ENCODE measurements at regions not wholly inside any gene's neighbourhood (a gene's known extent, or its start where the extent isn't known, plus 50 kb on each side); places are given as distances from the start of the nearest gene placed in this dataset.

GRCh38 chr21:43355925-43356289 is 71.0 kb downstream of the SIK1 start:
- 70% methylated on average over 6 of the region's 7 CpGs for WGBS (ENCODE audit: insufficient coverage)
- no peaks in the 10 kb centered on the region for H3K27me3 ChIP-seq (ENCODE audit: control insufficient read depth, insufficient read depth, low read length)
- H3K4me1 ChIP-seq (ENCODE audit: control insufficient read depth, insufficient read depth, low read length) = peaks cover 70% of the 10 kb centered on the region
- H3K4me3 ChIP-seq (ENCODE audit: low read length) = no peak overlapping the region
- DNase-seq = no peak
- H3K27ac ChIP-seq (ENCODE audit: low read length) = no peak overlapping the region
- no peaks in the 10 kb centered on the region for H3K36me3 ChIP-seq (ENCODE audit: control insufficient read depth, insufficient read depth, low read length)
- H3K9me3 ChIP-seq (replicated peaks; ENCODE audit: control insufficient read depth, low read depth, low read length) = no peaks in the 10 kb centered on the region

GRCh38 chr21:43355266-43355924 is 71.5 kb downstream of the SIK1 start:
- no peak overlapping the region for H3K4me3 ChIP-seq (ENCODE audit: low read length)
- no peaks in the 10 kb centered on the region for H3K36me3 ChIP-seq (ENCODE audit: control insufficient read depth, insufficient read depth, low read length)
- no peak for DNase-seq
- no peak overlapping the region for H3K27ac ChIP-seq (ENCODE audit: low read length)
- no peaks in the 10 kb centered on the region for H3K27me3 ChIP-seq (ENCODE audit: control insufficient read depth, insufficient read depth, low read length)
- no peaks in the 10 kb centered on the region for H3K9me3 ChIP-seq (replicated peaks; ENCODE audit: control insufficient read depth, low read depth, low read length)
- 78% methylated on average over 20 of the region's 25 CpGs for WGBS (ENCODE audit: insufficient coverage)
- peaks cover 65% of the 10 kb centered on the region for H3K4me1 ChIP-seq (ENCODE audit: control insufficient read depth, insufficient read depth, low read length)

- no peak for DNase-seq
- no peaks in the 10 kb centered on the region for H3K27me3 ChIP-seq (ENCODE audit: control insufficient read depth, insufficient read depth, low read length)
- no peak overlapping the region for H3K4me3 ChIP-seq (ENCODE audit: low read length)
- no peak overlapping the region for H3K27ac ChIP-seq (ENCODE audit: low read length)
- H3K4me1 ChIP-seq (ENCODE audit: control insufficient read depth, insufficient read depth, low read length) = peaks cover 58% of the 10 kb centered on the region
- no peaks in the 10 kb centered on the region for H3K9me3 ChIP-seq (replicated peaks; ENCODE audit: control insufficient read depth, low read depth, low read length)
- no peaks in the 10 kb centered on the region for H3K36me3 ChIP-seq (ENCODE audit: control insufficient read depth, insufficient read depth, low read length)
- 61% methylated on average over 3 of the region's 4 CpGs for WGBS (ENCODE audit: insufficient coverage)
Measured at GRCh38 chr21:43354666-43355065, 72.3 kb downstream of the SIK1 start.

GRCh38 chr21:43354026-43354420 is 72.9 kb downstream of the SIK1 start:
- H3K4me3 ChIP-seq (ENCODE audit: low read length) = no peak overlapping the region
- H3K36me3 ChIP-seq (ENCODE audit: control insufficient read depth, insufficient read depth, low read length) = no peaks in the 10 kb centered on the region
- H3K9me3 ChIP-seq (replicated peaks; ENCODE audit: control insufficient read depth, low read depth, low read length) = no peaks in the 10 kb centered on the region
- H3K27ac ChIP-seq (ENCODE audit: low read length) = no peak overlapping the region
- H3K27me3 ChIP-seq (ENCODE audit: control insufficient read depth, insufficient read depth, low read length) = peaks cover 3% of the 10 kb centered on the region
- DNase-seq = no peak
- WGBS (ENCODE audit: insufficient coverage) = 76% methylated on average over 14 of the region's 14 CpGs
- peaks cover 59% of the 10 kb centered on the region for H3K4me1 ChIP-seq (ENCODE audit: control insufficient read depth, insufficient read depth, low read length)

GRCh38 chr21:43353282-43354025 is 73.5 kb downstream of the SIK1 start:
- Histone ChIP-seq H3K27ac (ENCODE audit: low read length) (no peak overlapping the region), H3K4me1 (ENCODE audit: control insufficient read depth, insufficient read depth, low read length) (peaks cover 59% of the 10 kb centered on the region), H3K27me3 (ENCODE audit: control insufficient read depth, insufficient read depth, low read length) (peaks cover 3% of the 10 kb centered on the region), H3K9me3 (replicated peaks; ENCODE audit: control insufficient read depth, low read depth, low read length) (no peaks in the 10 kb centered on the region), H3K36me3 (ENCODE audit: control insufficient read depth, insufficient read depth, low read length) (no peaks in the 10 kb centered on the region), H3K4me3 (ENCODE audit: low read length) (no peak overlapping the region)
- no peak for DNase-seq
- 72% methylated on average over 28 of the region's 28 CpGs for WGBS (ENCODE audit: insufficient coverage)

GRCh38 chr21:43352568-43353281 is 74.2 kb downstream of the SIK1 start:
- no peak overlapping the region for H3K27ac ChIP-seq (ENCODE audit: low read length)

GRCh38 chr21:43352154-43352537 is 74.8 kb downstream of the SIK1 start:
- Histone ChIP-seq H3K4me3 (ENCODE audit: low read length) (no peak overlapping the region), H3K27ac (ENCODE audit: low read length) (no peak overlapping the region), H3K27me3 (ENCODE audit: control insufficient read depth, insufficient read depth, low read length) (peaks cover 3% of the 10 kb centered on the region), H3K36me3 (ENCODE audit: control insufficient read depth, insufficient read depth, low read length) (no peaks in the 10 kb centered on the region), H3K4me1 (ENCODE audit: control insufficient read depth, insufficient read depth, low read length) (peaks cover 56% of the 10 kb centered on the region), H3K9me3 (replicated peaks; ENCODE audit: control insufficient read depth, low read depth, low read length) (no peaks in the 10 kb centered on the region)
- WGBS (ENCODE audit: insufficient coverage) = 89% methylated on average over 3 of the region's 8 CpGs
- DNase-seq = no peak

More at GRCh38 chr21:43352568-43353281, 74.2 kb downstream of the SIK1 start:
- DNase-seq = no peak
- Histone ChIP-seq H3K27me3 (ENCODE audit: control insufficient read depth, insufficient read depth, low read length) (peaks cover 3% of the 10 kb centered on the region), H3K4me1 (ENCODE audit: control insufficient read depth, insufficient read depth, low read length) (peaks cover 59% of the 10 kb centered on the region), H3K36me3 (ENCODE audit: control insufficient read depth, insufficient read depth, low read length) (no peaks in the 10 kb centered on the region), H3K9me3 (replicated peaks; ENCODE audit: control insufficient read depth, low read depth, low read length) (no peaks in the 10 kb centered on the region), H3K4me3 (ENCODE audit: low read length) (no peak overlapping the region)
- 95% methylated on average over 8 of the region's 16 CpGs for WGBS (ENCODE audit: insufficient coverage)

- Histone ChIP-seq H3K36me3 (ENCODE audit: control insufficient read depth, insufficient read depth, low read length) (no peaks in the 10 kb centered on the region), H3K27ac (ENCODE audit: low read length) (no peak overlapping the region), H3K27me3 (ENCODE audit: control insufficient read depth, insufficient read depth, low read length) (peaks cover 3% of the 10 kb centered on the region), H3K9me3 (replicated peaks; ENCODE audit: control insufficient read depth, low read depth, low read length) (no peaks in the 10 kb centered on the region), H3K4me1 (ENCODE audit: control insufficient read depth, insufficient read depth, low read length) (peaks cover 56% of the 10 kb centered on the region), H3K4me3 (ENCODE audit: low read length) (no peak overlapping the region)
- WGBS (ENCODE audit: insufficient coverage) = 83% methylated on average over 6 of the region's 13 CpGs
- DNase-seq = no peak
Measured at GRCh38 chr21:43351501-43352153, 75.3 kb downstream of the SIK1 start.

GRCh38 chr21:43349644-43350043 is 77.3 kb downstream of the SIK1 start:
- peaks cover 63% of the 10 kb centered on the region for H3K4me1 ChIP-seq (ENCODE audit: control insufficient read depth, insufficient read depth, low read length)
- peaks cover 3% of the 10 kb centered on the region for H3K27me3 ChIP-seq (ENCODE audit: control insufficient read depth, insufficient read depth, low read length)
- no peak for DNase-seq
- H3K27ac ChIP-seq (ENCODE audit: low read length) = no peak overlapping the region
- WGBS (ENCODE audit: insufficient coverage) = 70% methylated on average over 2 of the region's 9 CpGs
- H3K9me3 ChIP-seq (replicated peaks; ENCODE audit: control insufficient read depth, low read depth, low read length) = no peaks in the 10 kb centered on the region
- no peaks in the 10 kb centered on the region for H3K36me3 ChIP-seq (ENCODE audit: control insufficient read depth, insufficient read depth, low read length)
- H3K4me3 ChIP-seq (ENCODE audit: low read length) = no peak overlapping the region

- Histone ChIP-seq H3K27ac (ENCODE audit: low read length) (peak overlapping the region; percentile 77), H3K27me3 (ENCODE audit: control insufficient read depth, insufficient read depth, low read length) (peaks cover 3% of the 10 kb centered on the region), H3K9me3 (replicated peaks; ENCODE audit: control insufficient read depth, low read depth, low read length) (no peaks in the 10 kb centered on the region), H3K4me3 (ENCODE audit: low read length) (no peak overlapping the region), H3K4me1 (ENCODE audit: control insufficient read depth, insufficient read depth, low read length) (peaks cover 63% of the 10 kb centered on the region), H3K36me3 (ENCODE audit: control insufficient read depth, insufficient read depth, low read length) (no peaks in the 10 kb centered on the region)
- WGBS (ENCODE audit: insufficient coverage) = 58% methylated on average over 14 of the region's 22 CpGs
- peak; percentile 62 for DNase-seq
Measured at GRCh38 chr21:43348801-43349261, 78.1 kb downstream of the SIK1 start.
